Muscle layer of colon (tissue), 2 donors: ENCODE measurements at regions not wholly inside any gene's neighbourhood (a gene's known extent, or its start where the extent isn't known, plus 50 kb on each side); places are given as distances from the start of the nearest gene placed in this dataset.

Experiments
- H3K27ac ChIP-seq: one replicate; pipeline ENCODE4 v1.7.0; 2013; ENCODE audit warnings: low read depth, mild to moderate bottlenecking, low read length, moderate library complexity
- H3K27me3 ChIP-seq, 2 donors: one replicate each; pipeline ENCODE4 v1.7.0; 2013; ENCODE audit warnings: low read length in 2 of 2, mild to moderate bottlenecking in 2 of 2; ENCODE audit not compliant: insufficient read depth in 2 of 2, control insufficient read depth in 1 of 2
- H3K36me3 ChIP-seq: one replicate; pipeline ENCODE4 v1.7.0; 2013; ENCODE audit warnings: mild to moderate bottlenecking, low read length; ENCODE audit not compliant: insufficient read depth
- H3K4me1 ChIP-seq: one replicate; pipeline ENCODE4 v1.7.0; 2013; ENCODE audit warnings: mild to moderate bottlenecking, low read length; ENCODE audit not compliant: insufficient read depth
- H3K4me3 ChIP-seq, 2 donors: one replicate each; pipeline ENCODE4 v1.7.0; 2013; ENCODE audit warnings: low read length in 2 of 2, low read depth in 1 of 2, mild to moderate bottlenecking in 1 of 2, moderate library complexity in 1 of 2
- H3K9ac ChIP-seq: one replicate; pipeline ENCODE4 v1.7.0; 2013; ENCODE audit warnings: low read length
- H3K9me3 ChIP-seq: one replicate; pipeline ENCODE4 v1.7.0; 2013; ENCODE audit warnings: mild to moderate bottlenecking, low read length
- donor health status: abdominal sarcoma.
- donor health status: Adenocarcinoma of cecum.

- H3K4me3 ChIP-seq, result no peak overlapping the region
- H3K4me1 ChIP-seq, result no peaks in the 10 kb centered on the region
- H3K27ac ChIP-seq, result no peak overlapping the region
- H3K27me3 ChIP-seq, result no peaks in the 10 kb centered on the region
- no peaks in the 10 kb centered on the region for H3K9me3 ChIP-seq
- no peak overlapping the region for H3K9ac ChIP-seq
- no peaks in the 10 kb centered on the region for H3K36me3 ChIP-seq
Observed at GRCh38 chr11:41935795-41936194, 476.3 kb upstream of the LRRC4C start.

DNA sequence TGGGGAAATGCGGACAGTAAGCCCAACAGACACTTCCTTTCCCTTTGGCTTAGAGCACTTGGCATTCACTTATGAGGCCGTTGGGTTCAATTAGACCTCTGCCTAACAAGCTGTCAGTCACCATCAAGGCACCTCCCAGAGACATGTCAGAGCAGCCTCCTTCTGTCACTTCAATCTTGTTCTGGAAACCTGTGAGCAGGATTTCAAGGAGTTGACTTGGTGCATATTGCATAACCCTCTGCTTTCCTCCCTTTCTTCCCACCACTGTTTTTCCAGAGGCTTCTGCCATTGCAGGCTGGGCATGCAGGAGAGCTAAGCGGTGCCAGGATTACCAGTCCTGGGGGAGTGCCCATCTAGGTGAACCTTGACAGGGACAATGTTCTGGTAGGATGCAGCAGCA is 484.2 kb upstream of the LRRC4C start:
- Histone ChIP-seq H3K4me1 (no peaks in the 10 kb centered on the region), H3K27ac (no peak overlapping the region), H3K9me3 (no peaks in the 10 kb centered on the region), H3K4me3 (no peak overlapping the region), H3K9ac (no peak overlapping the region), H3K36me3 (no peaks in the 10 kb centered on the region), H3K27me3 (no peaks in the 10 kb centered on the region)

GRCh38 chr11:41947392-41947791 is 487.9 kb upstream of the LRRC4C start:
- Histone ChIP-seq H3K4me3 (no peak overlapping the region), H3K27ac (no peak overlapping the region), H3K4me1 (no peaks in the 10 kb centered on the region), H3K36me3 (no peaks in the 10 kb centered on the region), H3K9me3 (no peaks in the 10 kb centered on the region), H3K27me3 (no peaks in the 10 kb centered on the region), H3K9ac (no peak overlapping the region)

DNA sequence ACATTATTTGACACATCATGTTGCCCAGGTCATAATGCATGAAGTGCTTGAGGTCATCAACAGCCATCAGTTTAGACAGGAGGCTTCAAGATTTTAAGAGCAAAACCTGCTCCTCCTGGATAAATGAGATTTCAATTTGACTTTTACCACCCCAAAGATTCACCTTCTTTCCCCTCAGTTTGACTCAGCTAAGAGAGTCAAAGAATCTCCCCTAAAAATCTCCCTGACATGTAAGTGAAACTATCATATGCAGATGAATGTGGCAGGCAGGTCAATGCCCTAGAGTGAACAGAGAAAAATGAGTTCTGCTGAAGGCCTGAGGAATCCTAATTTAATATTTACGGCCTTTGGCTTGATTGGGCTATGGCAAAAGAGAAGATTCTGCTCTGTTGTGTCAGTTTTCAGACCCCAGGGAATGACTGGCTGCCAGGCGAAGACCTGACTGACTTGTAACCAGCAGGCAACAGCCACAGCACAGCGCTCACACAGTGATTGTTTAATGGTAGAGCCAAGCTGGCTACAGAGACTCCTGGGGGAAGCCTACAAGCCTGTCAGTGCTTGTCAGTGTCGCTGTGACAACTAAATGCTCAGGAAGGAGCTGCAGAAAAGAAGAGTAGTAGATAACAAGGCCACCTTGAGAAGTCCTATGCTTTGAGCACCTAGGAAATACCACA is 491.2 kb upstream of the LRRC4C start:
- no peaks in the 10 kb centered on the region for H3K27me3 ChIP-seq

DNA sequence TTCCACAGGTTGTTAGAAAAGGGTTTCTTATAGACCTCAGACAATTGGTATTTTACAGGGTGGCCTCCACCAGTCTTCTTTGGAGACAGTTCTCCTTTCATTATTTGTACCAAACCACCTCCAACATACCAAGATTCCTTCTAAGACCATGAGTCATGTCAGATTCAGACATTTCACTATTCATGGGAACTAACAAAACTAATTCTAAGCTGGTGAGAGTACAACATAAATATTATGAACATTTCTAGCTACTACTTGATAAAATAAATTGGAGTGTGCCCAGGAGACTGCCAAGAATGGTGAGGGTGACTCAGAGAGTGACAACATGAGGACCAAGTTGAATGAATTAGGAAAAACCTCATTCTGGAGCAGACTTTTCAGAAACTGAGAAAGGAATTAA is 494.6 kb upstream of the LRRC4C start:
- no peak overlapping the region for H3K4me3 ChIP-seq
- no peaks in the 10 kb centered on the region for H3K4me1 ChIP-seq
- H3K9me3 ChIP-seq, result no peaks in the 10 kb centered on the region
- no peaks in the 10 kb centered on the region for H3K36me3 ChIP-seq
- H3K27me3 ChIP-seq, result no peaks in the 10 kb centered on the region
- H3K27ac ChIP-seq, result no peak overlapping the region
- H3K9ac ChIP-seq, result no peak overlapping the region

More for the DNA sequence above, 491.2 kb upstream of the LRRC4C start:
- Histone ChIP-seq H3K36me3 (no peaks in the 10 kb centered on the region), H3K9me3 (no peaks in the 10 kb centered on the region), H3K4me3 (no peak overlapping the region), H3K4me1 (no peaks in the 10 kb centered on the region), H3K9ac (no peak overlapping the region), H3K27ac (no peak overlapping the region)

DNA sequence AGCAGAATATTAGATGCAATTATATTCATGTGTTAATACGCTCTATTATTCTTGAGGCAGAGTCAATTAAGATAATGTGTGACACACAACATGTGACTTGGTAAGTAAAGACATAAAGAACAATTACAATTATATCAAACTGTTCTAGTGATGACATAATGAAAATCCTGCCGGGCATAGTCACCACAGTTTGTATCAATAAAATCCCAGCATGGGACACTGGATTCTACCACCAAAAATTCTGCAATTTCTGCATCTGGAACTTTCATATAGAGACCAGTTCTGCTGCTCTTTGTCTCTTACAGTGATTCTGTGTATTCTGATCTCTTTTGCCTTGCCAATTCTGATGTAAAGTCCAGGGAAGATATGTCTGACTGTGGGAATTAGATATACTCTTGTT is 495.6 kb upstream of the LRRC4C start:
- Histone ChIP-seq H3K27me3 (no peaks in the 10 kb centered on the region), H3K9me3 (no peaks in the 10 kb centered on the region), H3K9ac (no peak overlapping the region), H3K4me3 (no peak overlapping the region), H3K36me3 (no peaks in the 10 kb centered on the region), H3K4me1 (no peaks in the 10 kb centered on the region), H3K27ac (no peak overlapping the region)

DNA sequence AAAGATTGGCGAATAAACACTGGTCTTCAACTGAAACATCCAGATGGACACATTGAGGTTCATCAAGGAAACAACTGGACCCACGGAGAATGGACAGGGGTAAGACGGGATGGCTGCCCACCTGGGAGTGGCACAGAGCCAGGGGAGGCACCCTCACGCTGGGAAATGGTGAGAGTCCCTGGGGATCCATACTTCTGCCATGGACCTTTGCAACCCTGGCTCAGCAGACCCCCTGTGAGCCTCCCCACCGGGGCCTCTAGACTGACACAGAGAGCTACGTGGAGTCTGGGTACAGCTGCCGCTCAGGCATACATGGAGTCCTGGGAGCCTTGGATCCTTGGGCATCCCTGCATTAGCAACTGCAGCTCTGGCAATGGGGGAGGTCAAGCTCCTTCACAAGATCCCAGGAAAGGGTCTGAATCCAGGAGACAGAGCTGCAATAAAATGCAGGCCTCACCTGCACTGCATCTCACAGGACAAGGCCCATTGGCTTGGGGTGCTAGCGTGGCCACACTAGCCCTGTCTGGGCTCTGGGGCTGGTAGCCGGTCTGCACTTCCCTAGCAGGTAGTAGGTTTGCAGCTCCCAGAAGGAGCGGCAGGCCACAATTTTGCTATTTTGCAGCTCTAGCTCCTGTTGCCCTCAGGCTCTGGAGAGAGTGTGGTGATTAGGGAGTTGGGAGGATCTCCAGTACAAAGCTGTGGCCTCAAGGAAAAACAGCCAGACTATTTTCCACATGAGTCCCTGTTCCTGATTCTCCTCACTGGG is 496.4 kb upstream of the LRRC4C start:
- Histone ChIP-seq H3K9ac (no peak overlapping the region), H3K4me1 (no peaks in the 10 kb centered on the region), H3K36me3 (no peaks in the 10 kb centered on the region)

DNA sequence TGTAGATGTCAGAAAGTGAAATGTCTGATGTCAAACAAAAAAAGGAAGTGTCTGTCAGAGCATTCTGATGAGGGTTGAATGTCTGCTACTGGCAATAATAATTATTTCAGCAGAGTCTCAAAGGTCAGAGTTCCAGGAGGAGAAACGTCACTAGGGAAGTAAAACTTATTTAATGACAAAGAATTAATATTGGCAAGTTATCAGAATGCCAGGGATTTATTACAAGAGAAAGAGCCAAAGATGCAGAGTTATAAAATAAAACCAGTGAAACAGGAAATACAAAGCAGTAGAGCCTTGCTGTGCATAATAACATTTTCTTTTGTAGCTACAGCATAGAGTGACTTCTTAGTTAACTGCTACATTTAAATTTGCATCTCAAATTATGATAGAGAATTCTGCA is 504.0 kb upstream of the LRRC4C start:
- H3K36me3 ChIP-seq, result no peaks in the 10 kb centered on the region
- no peak overlapping the region for H3K9ac ChIP-seq
- H3K27me3 ChIP-seq, result no peaks in the 10 kb centered on the region
- H3K4me3 ChIP-seq, result no peak overlapping the region
- no peak overlapping the region for H3K27ac ChIP-seq
- H3K9me3 ChIP-seq, result no peaks in the 10 kb centered on the region
- H3K4me1 ChIP-seq, result no peaks in the 10 kb centered on the region

More for the DNA sequence above, 496.4 kb upstream of the LRRC4C start:
- Histone ChIP-seq H3K27ac (no peak overlapping the region), H3K4me3 (no peak overlapping the region), H3K27me3 (no peaks in the 10 kb centered on the region), H3K9me3 (no peaks in the 10 kb centered on the region)

DNA sequence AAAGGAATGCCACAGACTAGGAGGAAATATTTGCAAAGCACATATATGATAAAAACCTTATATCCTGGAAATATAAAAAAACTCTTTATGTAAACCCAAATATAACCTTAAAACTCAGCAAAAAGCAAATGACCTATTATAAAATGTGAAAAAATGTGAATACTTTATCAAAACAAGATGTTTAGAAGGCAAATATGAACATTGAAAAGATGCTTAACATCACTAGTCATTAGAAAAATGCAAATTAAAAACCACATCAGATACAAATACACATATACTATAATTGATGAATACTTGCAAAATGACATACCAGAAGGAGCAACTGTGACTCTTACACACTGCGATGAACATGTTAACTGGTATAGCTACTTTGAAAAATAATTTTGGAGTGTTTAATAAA is 511.2 kb upstream of the LRRC4C start:
- Histone ChIP-seq H3K9ac (no peak overlapping the region), H3K4me1 (no peaks in the 10 kb centered on the region), H3K27ac (no peak overlapping the region), H3K27me3 (no peaks in the 10 kb centered on the region), H3K4me3 (no peak overlapping the region), H3K36me3 (no peaks in the 10 kb centered on the region), H3K9me3 (no peaks in the 10 kb centered on the region)

GRCh38 chr11:41971592-41971991 is 512.1 kb upstream of the LRRC4C start:
- Histone ChIP-seq H3K9me3 (no peaks in the 10 kb centered on the region), H3K36me3 (no peaks in the 10 kb centered on the region), H3K9ac (no peak overlapping the region), H3K4me1 (no peaks in the 10 kb centered on the region), H3K27ac (no peak overlapping the region), H3K27me3 (no peaks in the 10 kb centered on the region), H3K4me3 (no peak overlapping the region)

GRCh38 chr11:41978945-41979344 is 519.5 kb upstream of the LRRC4C start:
- Histone ChIP-seq H3K9ac (no peak overlapping the region), H3K27me3 (no peaks in the 10 kb centered on the region), H3K36me3 (no peaks in the 10 kb centered on the region), H3K27ac (no peak overlapping the region), H3K9me3 (no peaks in the 10 kb centered on the region), H3K4me3 (no peak overlapping the region), H3K4me1 (no peaks in the 10 kb centered on the region)

DNA sequence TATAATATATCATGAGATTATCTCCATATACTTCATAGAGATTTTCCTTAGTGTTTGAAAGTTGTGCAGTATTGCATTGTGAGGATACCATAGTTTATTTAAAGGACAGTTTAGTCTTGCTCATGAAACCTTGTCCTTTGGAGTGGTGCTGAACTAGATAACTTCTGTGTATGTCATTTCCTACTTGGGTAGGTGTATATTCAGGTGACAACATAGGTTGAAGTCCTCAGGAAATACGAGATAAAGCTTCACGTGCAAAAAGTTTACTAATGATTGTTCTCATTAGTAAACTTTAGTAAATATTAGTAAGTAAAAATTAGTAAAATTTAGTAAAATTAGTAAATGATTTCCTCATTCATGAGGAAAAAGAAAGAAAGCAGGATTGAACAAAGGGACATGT is 521.3 kb upstream of the LRRC4C start:
- Histone ChIP-seq H3K27ac (no peak overlapping the region), H3K9me3 (no peaks in the 10 kb centered on the region), H3K27me3 (no peaks in the 10 kb centered on the region), H3K36me3 (no peaks in the 10 kb centered on the region), H3K9ac (no peak overlapping the region), H3K4me1 (no peaks in the 10 kb centered on the region), H3K4me3 (no peak overlapping the region)
